HepG2 (cell line): ENCODE measurements at regions not wholly inside any gene's neighbourhood (a gene's known extent, or its start where the extent isn't known, plus 50 kb on each side); places are given as distances from the start of the nearest gene placed in this dataset.

Experiments
- ATF7 ChIP-seq, 2 experiments: fragments of 450-650 bp in 1 of 2; sonication (generic) in 1 of 2; formaldehyde crosslinking in 1 of 2; IDR thresholded peaks; 2 replicates each; pipeline versions ENCODE4 v1.4.0 to v1.6.1; 2016 to 2020; ENCODE audit warnings: antibody characterized with exemption in 1 of 2, mild to moderate bottlenecking in 1 of 2, missing genetic modification reagents in 1 of 2
- CBX2 ChIP-seq, 2 experiments: fragments of 200-600 bp in 1 of 2; sonication (generic); formaldehyde crosslinking in 1 of 2; IDR thresholded peaks; 2 replicates each; pipeline versions ENCODE4 v1.7.0 to v1.8.1; 2018 to 2022; ENCODE audit warnings: low read depth in 2 of 2, low read length in 1 of 2, mild to moderate bottlenecking in 1 of 2, missing genetic modification reagents in 1 of 2
- CTCF ChIP-seq: sonication (generic); formaldehyde crosslinking; IDR thresholded peaks from 2 replicates; pipeline ENCODE4 v1.5.0; 2020; ENCODE audit warnings: mild to moderate bottlenecking, missing genetic modification reagents, moderate library complexity
- MEIS1 ChIP-seq: sonication (generic); formaldehyde crosslinking; IDR thresholded peaks from 2 replicates; pipeline ENCODE4 v1.9.0; 2021; ENCODE audit warnings: mild to moderate bottlenecking, missing genetic modification reagents, moderate library complexity, borderline replicate concordance
- PBX2 ChIP-seq: IDR thresholded peaks from 2 replicates; pipeline ENCODE4 v1.6.1; 2016; ENCODE audit warnings: control low read depth
- POLR2AphosphoS5 ChIP-seq: IDR thresholded peaks from 2 replicates; pipeline ENCODE4 v1.6.1; 2012; ENCODE audit warnings: low read depth, low read length
- SUZ12 ChIP-seq: fragments of 150-350 bp; IDR thresholded peaks from 2 replicates; pipeline ENCODE4 v1.6.1; 2014; ENCODE audit warnings: low read depth, low read length
- YEATS2 ChIP-seq: sonication (generic); formaldehyde crosslinking; IDR thresholded peaks from 2 replicates; pipeline ENCODE4 v1.4.0; 2020; ENCODE audit warnings: missing genetic modification reagents, borderline replicate concordance
- ZFAT ChIP-seq: sonication (generic); formaldehyde crosslinking; conservative IDR thresholded peaks from 2 replicates; pipeline ENCODE4 v1.8.1; 2023; ENCODE audit warnings: missing genetic modification reagents, inconsistent platforms
- ZFX ChIP-seq: sonication (generic); formaldehyde crosslinking; IDR thresholded peaks from 2 replicates; pipeline ENCODE4 v1.4.0; 2020; ENCODE audit warnings: mild to moderate bottlenecking, low read depth, missing genetic modification reagents, moderate library complexity
- ZKSCAN5 ChIP-seq: sonication (generic); formaldehyde crosslinking; IDR thresholded peaks from 2 replicates; pipeline ENCODE4 v1.5.1; 2020; ENCODE audit warnings: mild to moderate bottlenecking, missing genetic modification reagents
- ZNF143 ChIP-seq: sonication (generic); formaldehyde crosslinking; IDR thresholded peaks from 2 replicates; pipeline ENCODE4 v1.4.0; 2020; ENCODE audit warnings: missing genetic modification reagents
- ZNF644 ChIP-seq: IDR thresholded peaks from 2 replicates; pipeline ENCODE4 v1.6.1; 2016; ENCODE audit warnings: low read depth
- ZNF777 ChIP-seq: sonication (generic); formaldehyde crosslinking; IDR thresholded peaks from 2 replicates; pipeline ENCODE4 v1.4.0; 2020; ENCODE audit warnings: missing genetic modification reagents

DNA sequence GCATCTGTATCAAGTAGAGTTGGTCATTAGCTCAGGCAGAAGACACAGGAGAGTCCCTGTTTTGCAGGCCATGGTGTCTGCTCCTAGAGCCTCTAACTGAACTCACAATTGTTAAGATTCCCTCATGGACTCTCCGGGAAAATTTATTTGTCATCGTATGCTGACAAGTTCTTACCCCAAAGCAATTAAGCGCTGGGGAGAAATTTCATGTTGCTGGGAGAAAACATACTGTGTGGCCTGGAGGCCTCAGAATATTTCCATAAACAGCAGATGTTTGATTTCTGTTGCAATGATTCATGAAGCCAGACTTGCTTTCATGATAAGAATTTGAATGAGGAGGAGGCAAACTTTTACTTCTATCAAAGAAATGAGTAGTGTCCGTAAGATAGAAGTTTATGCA, 583.2 kb downstream of the GATA3 start:
- TF ChIP-seq ZNF143 (CRISPR knock-in tag) (no peak), PBX2 (no peak), YEATS2 (no peak), SUZ12 (no peak), ZNF644 (CRISPR knock-in tag) (no peak), ZNF777 (CRISPR knock-in tag) (no peak), ZFAT (no peak), ZKSCAN5 (CRISPR knock-in tag) (no peak), POLR2AphosphoS5 (no peak), MEIS1 (CRISPR knock-in tag) (no peak), ATF7 (IDR thresholded peaks at IDR 0.05) (no peak), ATF7 (CRISPR knock-in tag; IDR thresholded peaks at IDR 0.05) (no peak), CBX2 (IDR thresholded peaks at IDR 0.05; ENCODE audit: low read depth, low read length) (no peak), CBX2 (CRISPR knock-in tag; IDR thresholded peaks at IDR 0.05; ENCODE audit: low read depth) (no peak), ZFX (no peak), CTCF (CRISPR knock-in tag) (no peak)
